IMR-90 (cell line): ENCODE measurements at regions not wholly inside any gene's neighbourhood (a gene's known extent, or its start where the extent isn't known, plus 50 kb on each side); places are given as distances from the start of the nearest gene placed in this dataset.

Source experiments
- ATAC-seq: fragments of 200-7000 bp; cut with Tn5 transposase; 2 replicates; pipeline ENCODE4 v1.9.1; 2020; ENCODE audit warnings: low read depth, mild to moderate bottlenecking, moderate library complexity
- BruUV-seq: library from RNA; stranded (reverse); fragments of 400-500 nt; replicated peaks from 2 replicates; lab custom pipeline; 2021; lab: Mats Ljungman, UMichigan
- CTCF ChIA-PET: fragments of 300-600 bp; formaldehyde crosslinking; extraction: SDS; loops from one replicate; lab custom pipeline; 2021; ENCODE audit warnings: antibody characterized with exemption; lab: Yijun Ruan, JAX
- POLR2A ChIA-PET: fragments of 300-600 bp; sonication (Branson Sonifier 250); formaldehyde crosslinking; loops from one replicate; lab custom pipeline; 2022; ENCODE audit warnings: antibody characterized with exemption; ENCODE audit not compliant: unreplicated experiment; lab: Charles Lee
- DNase-seq: peaks from one replicate; pipeline ENCODE4 v3.0.0; 2013
- H2AFZ ChIP-seq: replicated peaks from 2 replicates; pipeline ENCODE3; 2013; ENCODE audit warnings: low read length, mild to moderate bottlenecking; ENCODE audit not compliant: poor library complexity
- H2AK5ac ChIP-seq: 2 replicates; pipeline ENCODE4 v1.6.1; 2013; ENCODE audit warnings: low read depth, low read length, inconsistent platforms
- H2AK9ac ChIP-seq: replicated peaks from 2 replicates; pipeline ENCODE3; 2013; ENCODE audit warnings: mild to moderate bottlenecking, low read depth, low read length, moderate library complexity; ENCODE audit not compliant: poor library complexity
- H2BK120ac ChIP-seq: 2 replicates; pipeline ENCODE4 v1.6.1; 2013; ENCODE audit warnings: low read depth, low read length, inconsistent platforms
- H2BK15ac ChIP-seq: 3 replicates; pipeline ENCODE4 v1.6.1; 2013; ENCODE audit warnings: low read depth, low read length, inconsistent platforms
- H2BK20ac ChIP-seq: 2 replicates; pipeline ENCODE4 v1.6.1; 2013; ENCODE audit warnings: low read depth, mild to moderate bottlenecking, inconsistent platforms, low read length, moderate library complexity
- H2BK5ac ChIP-seq: 2 replicates; pipeline ENCODE4 v1.6.1; 2013; ENCODE audit warnings: mild to moderate bottlenecking, low read depth, low read length, inconsistent platforms; ENCODE audit not compliant: poor library complexity, severe bottlenecking
- H3K14ac ChIP-seq: replicated peaks from 2 replicates; pipeline ENCODE4 v1.6.1; 2013; ENCODE audit warnings: low read depth, low read length, inconsistent platforms
- H3K18ac ChIP-seq: 2 replicates; pipeline ENCODE4 v1.6.1; 2013; ENCODE audit warnings: low read depth, low read length, control low read depth
- H3K23ac ChIP-seq: 2 replicates; pipeline ENCODE4 v1.6.1; 2013; ENCODE audit warnings: low read depth, low read length, inconsistent platforms
- H3K27ac ChIP-seq: 2 replicates; pipeline ENCODE4 v1.5.1; 2013; ENCODE audit warnings: mild to moderate bottlenecking, control low read depth, low read length; ENCODE audit not compliant: insufficient read depth
- H3K27me3 ChIP-seq: 2 replicates; pipeline ENCODE4 v1.6.1; 2013; ENCODE audit warnings: low read length; ENCODE audit not compliant: control insufficient read depth, insufficient read depth
- H3K36me3 ChIP-seq: 2 replicates; pipeline ENCODE4 v1.6.1; 2013; ENCODE audit warnings: low read length, mixed read lengths; ENCODE audit not compliant: control insufficient read depth, insufficient read depth
- H3K4ac ChIP-seq: 2 replicates; pipeline ENCODE4 v1.6.1; 2013; ENCODE audit warnings: low read depth, low read length, inconsistent platforms
- H3K4me1 ChIP-seq: 2 replicates; pipeline ENCODE4 v1.6.1; 2013; ENCODE audit warnings: low read length, mixed read lengths; ENCODE audit not compliant: control insufficient read depth, insufficient read depth
- H3K4me2 ChIP-seq: 2 replicates; pipeline ENCODE4 v1.6.1; 2013; ENCODE audit warnings: low read depth, mild to moderate bottlenecking, control low read depth, low read length, moderate library complexity
- H3K4me3 ChIP-seq: 2 replicates; pipeline ENCODE4 v1.5.1; 2013; ENCODE audit warnings: low read depth, mild to moderate bottlenecking, control low read depth, low read length, moderate library complexity; ENCODE audit not compliant: insufficient read depth
- H3K56ac ChIP-seq: 2 replicates; pipeline ENCODE4 v1.6.1; 2013; ENCODE audit warnings: low read length, inconsistent platforms; ENCODE audit not compliant: insufficient read depth; ENCODE audit errors: extremely low read depth
- H3K79me1 ChIP-seq, 2 experiments: 2 replicates each; pipeline ENCODE4 v1.6.1; 2013; ENCODE audit warnings: low read length in 2 of 2, inconsistent platforms in 1 of 2, low read depth in 1 of 2
- H3K9ac ChIP-seq: 2 replicates; pipeline ENCODE4 v1.6.1; 2013; ENCODE audit warnings: low read depth, low read length, control low read depth
- H3K9me1 ChIP-seq: 2 replicates; pipeline ENCODE4 v1.6.1; 2013; ENCODE audit warnings: low read length, inconsistent platforms; ENCODE audit not compliant: insufficient read depth
- H3K9me3 ChIP-seq: 2 replicates; pipeline ENCODE4 v1.6.1; 2013; ENCODE audit warnings: low read length; ENCODE audit not compliant: control insufficient read depth, insufficient read depth
- H4K20me1 ChIP-seq: 2 replicates; pipeline ENCODE4 v1.6.1; 2013; ENCODE audit warnings: low read length, inconsistent platforms; ENCODE audit not compliant: insufficient read depth
- H4K5ac ChIP-seq: 2 replicates; pipeline ENCODE4 v1.6.1; 2013; ENCODE audit warnings: mild to moderate bottlenecking, low read depth, low read length, control low read depth
- H4K8ac ChIP-seq, 2 experiments: 2 replicates each; pipeline ENCODE4 v1.6.1; 2013; ENCODE audit warnings: low read depth in 2 of 2, low read length in 2 of 2, control low read depth in 1 of 2, inconsistent platforms in 1 of 2
- H4K91ac ChIP-seq: 2 replicates; pipeline ENCODE4 v1.6.1; 2013; ENCODE audit warnings: low read depth, low read length, inconsistent platforms; ENCODE audit not compliant: insufficient read depth
- CEBPB ChIP-seq: IDR thresholded peaks from 2 replicates; pipeline ENCODE4 v1.6.1; 2012; ENCODE audit warnings: low read depth, low read length, improper control_type of control experiment
- FOS ChIP-seq: fragments of 150-350 bp; IDR thresholded peaks from 2 replicates; pipeline ENCODE4 v1.6.1; 2016; ENCODE audit warnings: low read depth, low read length
- MAFK ChIP-seq: IDR thresholded peaks from 2 replicates; pipeline ENCODE4 v1.6.1; 2012; ENCODE audit warnings: low read depth, low read length, improper control_type of control experiment
- MXI1 ChIP-seq: IDR thresholded peaks from 2 replicates; pipeline ENCODE4 v1.6.1; 2012; ENCODE audit warnings: low read depth, mild to moderate bottlenecking, low read length, moderate library complexity, borderline replicate concordance
- RAD21 ChIP-seq: IDR thresholded peaks from 2 replicates; pipeline ENCODE4 v1.6.1; 2012; ENCODE audit warnings: low read length, improper control_type of control experiment
- RCOR1 ChIP-seq: IDR thresholded peaks from 2 replicates; pipeline ENCODE4 v1.6.1; 2012; ENCODE audit warnings: mild to moderate bottlenecking, low read length, improper control_type of control experiment; ENCODE audit not compliant: insufficient replicate concordance
- SMC3 ChIP-seq: fragments of 150-350 bp; IDR thresholded peaks from 2 replicates; pipeline ENCODE4 v1.6.1; 2016; ENCODE audit warnings: low read depth, mild to moderate bottlenecking, antibody characterized with exemption, low read length, moderate library complexity
- WGBS, 2 experiments: methylation state at CpG; one replicate each; pipeline versions ENCODE4 v1.1.5 to v1.1.7; 2013; ENCODE audit warnings: missing lambda C conversion rate in 2 of 2; ENCODE audit not compliant: insufficient read length in 1 of 2; ENCODE audit errors: extremely low coverage in 2 of 2; 5-methylcytosine and 5-hydroxymethylcytosine counted together
- dilution Hi-C: fragments of 300-500 bp; cut with HindIII; formaldehyde crosslinking; loops from one replicate; pipeline ENCODE4 v1.14.3; 2018; ENCODE audit warnings: low sequenced_read_pairs; ENCODE audit not compliant: unreplicated experiment
- in situ Hi-C: fragments of 300-500 bp; cut with MboI; formaldehyde crosslinking; loops from 3 replicates; pipeline ENCODE4 v1.14.3; 2019; ENCODE audit warnings: low sequenced_read_pairs, inconsistent platforms, mixed read lengths
- intact Hi-C: fragments of 100-400 bp; cut with micrococcal nuclease; formaldehyde crosslinking; loops from 2 replicates; pipeline ENCODE4 v1.10.0; 2022
- TF ChIP-seq, protein P1 (sequence below): fragments of 150-350 bp; IDR thresholded peaks from 2 replicates; pipeline ENCODE4 v1.6.1; 2016; ENCODE audit warnings: low read depth, mild to moderate bottlenecking, low read length, moderate library complexity, borderline replicate concordance

DNA sequence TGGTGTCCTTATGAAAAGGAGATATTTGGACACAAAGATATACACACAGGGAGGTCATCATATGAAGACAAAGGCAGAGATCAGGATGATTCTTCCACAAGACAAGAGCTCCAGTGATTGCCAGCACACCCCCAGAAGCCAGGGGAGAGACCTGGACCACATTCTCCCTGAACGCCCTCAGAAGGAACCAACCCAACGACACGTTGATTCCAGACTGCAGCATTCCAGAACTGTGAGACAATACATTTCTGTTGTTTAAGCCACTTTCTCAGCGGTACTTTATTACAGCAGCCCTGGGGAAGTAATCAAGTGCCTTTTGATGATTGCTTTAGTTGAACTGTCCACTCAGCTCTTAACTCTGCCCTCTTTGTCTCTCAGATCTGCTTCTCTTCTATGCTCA, 285.5 kb upstream of the SMARCA2 start:
- ChIA-PET CTCF (no interaction called here), POLR2A (no interaction called here)
- no TSS peak for BruUV-seq
- ATAC-seq (no peak), DNase-seq (no peak)
- Histone ChIP-seq H2AFZ (no peak overlapping the region), H2AK5ac (no peak overlapping the region), H3K9me1 (no peaks in the 10 kb centered on the region), H3K9ac (no peak overlapping the region), H4K91ac (no peak overlapping the region), H2BK15ac (no peak overlapping the region), H3K4me3 (no peak overlapping the region), H3K14ac (no peak overlapping the region), H2AK9ac (no peak overlapping the region), H3K56ac (no peak overlapping the region), H3K4me2 (no peak overlapping the region), H2BK5ac (no peak overlapping the region), H3K27ac (no peak overlapping the region), H3K9me3 (peaks cover 8% of the 10 kb centered on the region), H2BK20ac (no peak overlapping the region), H3K4ac (no peak overlapping the region), H3K4me1 (no peaks in the 10 kb centered on the region), H3K27me3 (no peaks in the 10 kb centered on the region), H3K18ac (no peak overlapping the region), H4K20me1 (no peaks in the 10 kb centered on the region), H2BK120ac (no peak overlapping the region), H3K23ac (no peak overlapping the region), H3K36me3 (no peaks in the 10 kb centered on the region), H4K8ac (no peak overlapping the region), H4K5ac (no peak overlapping the region), H3K79me1 (no peaks in the 10 kb centered on the region)
- WGBS, 2 experiments: no CpG with 5 or more reads among the region's 4 CpGs
- TF ChIP-seq RCOR1 (no peak), CEBPB (no peak), MAFK (no peak), MXI1 (no peak), FOS (no peak), RAD21 (no peak), SMC3 (no peak)
- TF ChIP-seq, protein P1, sequence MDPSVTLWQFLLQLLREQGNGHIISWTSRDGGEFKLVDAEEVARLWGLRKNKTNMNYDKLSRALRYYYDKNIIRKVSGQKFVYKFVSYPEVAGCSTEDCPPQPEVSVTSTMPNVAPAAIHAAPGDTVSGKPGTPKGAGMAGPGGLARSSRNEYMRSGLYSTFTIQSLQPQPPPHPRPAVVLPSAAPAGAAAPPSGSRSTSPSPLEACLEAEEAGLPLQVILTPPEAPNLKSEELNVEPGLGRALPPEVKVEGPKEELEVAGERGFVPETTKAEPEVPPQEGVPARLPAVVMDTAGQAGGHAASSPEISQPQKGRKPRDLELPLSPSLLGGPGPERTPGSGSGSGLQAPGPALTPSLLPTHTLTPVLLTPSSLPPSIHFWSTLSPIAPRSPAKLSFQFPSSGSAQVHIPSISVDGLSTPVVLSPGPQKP: no peak
- in situ Hi-C loops: no loop called here
- intact Hi-C loops: no loop called here
- dilution Hi-C loops: no loop called here
